SH-SY5Y (cell line): ENCODE measurements at regions not wholly inside any gene's neighbourhood (a gene's known extent, or its start where the extent isn't known, plus 50 kb on each side); places are given as distances from the start of the nearest gene placed in this dataset.

Source experiments
- GATA2 ChIP-seq: IDR thresholded peaks from 2 replicates; pipeline ENCODE4 v1.6.1; 2011; ENCODE audit warnings: mild to moderate bottlenecking, low read depth, low read length
- GATA3 ChIP-seq: IDR thresholded peaks from 2 replicates; pipeline ENCODE4 v1.6.1; 2011; ENCODE audit warnings: low read depth, mild to moderate bottlenecking, low read length, moderate library complexity

DNA sequence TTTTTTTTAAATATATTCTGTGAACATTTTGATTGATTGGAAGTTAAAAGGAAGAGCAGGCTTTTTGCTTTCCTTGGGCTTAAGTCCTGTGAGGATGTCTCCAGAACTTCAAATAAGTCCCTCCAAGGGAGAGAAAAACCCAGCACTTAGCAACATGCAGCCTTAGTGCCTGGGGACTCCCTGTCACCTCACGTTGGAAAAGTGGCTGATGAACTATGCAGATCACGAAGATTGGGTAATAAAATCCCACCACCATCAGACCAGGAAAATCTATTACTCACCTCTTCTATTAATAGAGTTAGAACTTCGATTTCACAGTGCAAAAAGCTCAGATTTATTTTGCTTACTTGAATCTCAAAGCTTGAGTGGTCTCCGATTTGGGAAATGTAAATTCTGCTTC is 507.0 kb downstream of the MAT2B start:
- TF ChIP-seq GATA2 (no peak), GATA3 (no peak)
